Lung (tissue), 11 donors: ENCODE measurements at regions not wholly inside any gene's neighbourhood (a gene's known extent, or its start where the extent isn't known, plus 50 kb on each side); places are given as distances from the start of the nearest gene placed in this dataset.

Experiments used
- ATAC-seq: fragments of 200-7000 bp; cut with Tn5 transposase; one replicate; pipeline ENCODE4 v1.9.1; 2020; ENCODE audit warnings: moderate number of reproducible peaks; ENCODE audit not compliant: insufficient read depth, low FRiP score
- DNase-seq, 3 donors: peaks; one replicate each; pipeline ENCODE4 v3.0.0-alpha.2; 2013 to 2017
- H3K27ac ChIP-seq, 2 donors: one replicate each; pipeline ENCODE4 v1.5.1; 2013; ENCODE audit warnings: mild to moderate bottlenecking in 2 of 2, moderate library complexity in 2 of 2, control low read depth in 1 of 2, inconsistent platforms in 1 of 2, low read depth in 1 of 2, low read length in 1 of 2
- H3K27me3 ChIP-seq, 3 donors: one replicate each; pipeline ENCODE4 v1.5.1; 2013; ENCODE audit warnings: low read length in 2 of 3; ENCODE audit not compliant: control insufficient read depth in 3 of 3, insufficient read depth in 3 of 3
- H3K36me3 ChIP-seq, 4 donors: one replicate each; pipeline ENCODE4 v1.5.1; 2013; ENCODE audit warnings: low read length in 4 of 4, mild to moderate bottlenecking in 1 of 4, moderate library complexity in 1 of 4; ENCODE audit not compliant: control insufficient read depth in 4 of 4, insufficient read depth in 4 of 4
- H3K4me1 ChIP-seq, 5 donors: one replicate each; pipeline ENCODE4 v1.5.1; 2013; ENCODE audit warnings: low read length in 5 of 5, mild to moderate bottlenecking in 2 of 5, moderate library complexity in 1 of 5; ENCODE audit not compliant: control insufficient read depth in 5 of 5, insufficient read depth in 5 of 5
- H3K4me3 ChIP-seq: one replicate; pipeline ENCODE4 v1.5.1; 2013; ENCODE audit warnings: mild to moderate bottlenecking, control low read depth, moderate library complexity
- H3K9ac ChIP-seq, 2 donors: one replicate each; pipeline ENCODE4 v1.5.1; 2013; ENCODE audit warnings: low read length in 2 of 2, control low read depth in 1 of 2; ENCODE audit not compliant: insufficient read depth in 1 of 2
- H3K9me3 ChIP-seq, 4 donors: one replicate each; pipeline ENCODE4 v1.5.1; 2013; ENCODE audit warnings: low read length in 3 of 4, mild to moderate bottlenecking in 1 of 4, moderate library complexity in 1 of 4; ENCODE audit not compliant: control insufficient read depth in 4 of 4, insufficient read depth in 3 of 4
- WGBS, 2 donors: extraction: QIAGEN DNeasy Blood & Tissue Kit; methylation state at CpG; one replicate each; pipeline ENCODE4 v1.1.7; 2013; 5-methylcytosine and 5-hydroxymethylcytosine counted together
- TF ChIP-seq, protein P1 (sequence below): IDR thresholded peaks from 2 replicates; pipeline ENCODE4 v1.5.1; 2012; ENCODE audit warnings: mild to moderate bottlenecking; ENCODE audit errors: control extremely low read depth, extremely low read depth
- donor health status: control.
- donor health status: control.
- donor health status: Bipolar disorder and iron deficiency.
- donor health status: healthy.
- donor health status: DM: yes; HTN: yes; CAD: no.

DNA sequence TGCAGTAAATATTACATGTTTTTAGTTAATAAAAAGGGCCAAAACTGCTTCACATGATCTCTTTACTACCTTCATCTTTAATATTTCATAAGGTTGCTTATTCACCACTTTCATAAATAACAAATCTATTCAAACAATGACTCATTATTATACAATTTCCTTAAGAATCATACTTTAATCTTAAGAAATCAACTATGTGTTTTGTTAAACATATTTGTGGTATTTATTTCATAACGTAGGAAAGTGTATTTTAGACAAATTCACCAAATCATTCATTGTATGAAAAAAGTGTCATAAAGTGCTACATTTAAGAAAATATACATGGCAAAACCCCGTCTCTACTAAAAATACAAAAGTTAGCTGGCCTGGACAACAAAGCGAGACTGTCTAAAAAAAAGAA is 150.5 kb upstream of the RXFP1 start:
- no peaks in the 10 kb centered on the region for H3K4me1 ChIP-seq
- H3K9ac ChIP-seq, result no peak overlapping the region
- H3K36me3 ChIP-seq, result no peaks in the 10 kb centered on the region
- no peak for DNase-seq
- no peak overlapping the region for H3K27ac ChIP-seq
- H3K4me3 ChIP-seq, result no peak overlapping the region
- 79 to 85% methylated on average over 3 of the region's 3 CpGs for WGBS, 2 donors
- TF ChIP-seq, protein P1, sequence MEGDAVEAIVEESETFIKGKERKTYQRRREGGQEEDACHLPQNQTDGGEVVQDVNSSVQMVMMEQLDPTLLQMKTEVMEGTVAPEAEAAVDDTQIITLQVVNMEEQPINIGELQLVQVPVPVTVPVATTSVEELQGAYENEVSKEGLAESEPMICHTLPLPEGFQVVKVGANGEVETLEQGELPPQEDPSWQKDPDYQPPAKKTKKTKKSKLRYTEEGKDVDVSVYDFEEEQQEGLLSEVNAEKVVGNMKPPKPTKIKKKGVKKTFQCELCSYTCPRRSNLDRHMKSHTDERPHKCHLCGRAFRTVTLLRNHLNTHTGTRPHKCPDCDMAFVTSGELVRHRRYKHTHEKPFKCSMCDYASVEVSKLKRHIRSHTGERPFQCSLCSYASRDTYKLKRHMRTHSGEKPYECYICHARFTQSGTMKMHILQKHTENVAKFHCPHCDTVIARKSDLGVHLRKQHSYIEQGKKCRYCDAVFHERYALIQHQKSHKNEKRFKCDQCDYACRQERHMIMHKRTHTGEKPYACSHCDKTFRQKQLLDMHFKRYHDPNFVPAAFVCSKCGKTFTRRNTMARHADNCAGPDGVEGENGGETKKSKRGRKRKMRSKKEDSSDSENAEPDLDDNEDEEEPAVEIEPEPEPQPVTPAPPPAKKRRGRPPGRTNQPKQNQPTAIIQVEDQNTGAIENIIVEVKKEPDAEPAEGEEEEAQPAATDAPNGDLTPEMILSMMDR, result no peak
- no peaks in the 10 kb centered on the region for H3K27me3 ChIP-seq
- H3K9me3 ChIP-seq, result no peaks in the 10 kb centered on the region
- no peak for ATAC-seq

DNA sequence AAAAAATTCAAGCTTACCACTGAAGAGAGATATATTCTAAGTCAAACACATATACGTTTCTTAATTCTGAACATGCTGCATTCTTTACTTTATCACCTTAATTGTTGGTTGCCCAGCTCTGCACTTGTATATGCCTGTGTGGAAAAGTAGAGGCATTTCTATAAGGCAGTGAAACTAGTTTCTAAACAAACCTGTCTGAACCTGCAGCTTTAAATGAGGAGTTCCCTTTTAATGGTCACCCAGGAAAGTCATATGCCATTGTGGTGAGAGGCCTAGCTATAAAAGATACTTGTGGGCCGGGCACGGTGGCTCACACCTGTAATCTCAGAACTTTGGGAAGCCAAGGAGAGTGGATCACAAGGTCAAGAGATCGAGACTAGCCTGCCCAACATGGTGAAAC is 147.4 kb upstream of the RXFP1 start:
- TF ChIP-seq, protein P1, result no peak
- Histone ChIP-seq H3K9me3 (no peaks in the 10 kb centered on the region), H3K9ac (no peak overlapping the region), H3K4me1 (no peaks in the 10 kb centered on the region), H3K4me3 (no peak overlapping the region), H3K27ac (no peak overlapping the region), H3K27me3 (no peaks in the 10 kb centered on the region), H3K36me3 (no peaks in the 10 kb centered on the region)
- no peak for ATAC-seq
- WGBS, 2 donors, result 82 to 85% methylated on average over 4 of the region's 4 CpGs
- DNase-seq, result no peak

DNA sequence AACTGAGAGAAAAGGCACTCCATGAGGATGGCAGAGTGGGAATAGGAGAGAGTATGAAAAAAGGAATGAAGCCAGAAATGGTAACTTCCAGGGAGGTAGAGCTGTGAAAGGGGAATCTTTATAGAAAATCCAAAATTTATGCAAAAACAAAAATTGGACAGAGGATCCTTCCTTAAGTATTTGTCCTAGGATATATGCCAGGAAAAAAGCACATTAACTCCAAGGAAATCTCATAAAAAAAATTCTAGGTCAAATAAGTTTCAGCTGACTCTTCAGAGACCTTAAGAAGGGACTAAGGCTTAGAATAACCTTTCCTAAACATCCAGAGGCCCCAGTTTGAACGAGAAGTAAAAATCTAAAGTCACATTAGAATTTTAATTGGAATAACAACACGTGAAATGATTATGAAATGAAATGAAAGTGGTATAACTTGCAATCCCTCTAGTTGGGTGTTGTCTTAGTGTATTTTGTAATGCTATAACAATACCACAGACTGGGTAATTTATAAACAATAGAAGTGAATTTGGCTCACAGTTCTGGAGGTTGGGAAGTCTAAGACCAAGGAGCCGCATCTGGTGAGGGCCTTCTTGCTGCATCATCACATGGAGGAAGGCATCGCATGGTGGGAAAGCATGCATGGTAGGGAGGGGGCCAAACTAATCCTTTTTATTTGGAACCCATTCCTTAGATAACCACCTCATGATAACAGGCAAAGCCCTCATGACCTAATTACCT is 145.4 kb upstream of the RXFP1 start:
- ATAC-seq (no peak), DNase-seq (no peak)
- Histone ChIP-seq H3K4me1 (no peaks in the 10 kb centered on the region), H3K9me3 (no peaks in the 10 kb centered on the region), H3K36me3 (no peaks in the 10 kb centered on the region), H3K27me3 (no peaks in the 10 kb centered on the region), H3K9ac (no peak overlapping the region), H3K27ac (no peak overlapping the region), H3K4me3 (no peak overlapping the region)
- TF ChIP-seq, protein P1, result no peak
- 76 to 83% methylated on average over 4 of the region's 4 CpGs for WGBS, 2 donors

DNA sequence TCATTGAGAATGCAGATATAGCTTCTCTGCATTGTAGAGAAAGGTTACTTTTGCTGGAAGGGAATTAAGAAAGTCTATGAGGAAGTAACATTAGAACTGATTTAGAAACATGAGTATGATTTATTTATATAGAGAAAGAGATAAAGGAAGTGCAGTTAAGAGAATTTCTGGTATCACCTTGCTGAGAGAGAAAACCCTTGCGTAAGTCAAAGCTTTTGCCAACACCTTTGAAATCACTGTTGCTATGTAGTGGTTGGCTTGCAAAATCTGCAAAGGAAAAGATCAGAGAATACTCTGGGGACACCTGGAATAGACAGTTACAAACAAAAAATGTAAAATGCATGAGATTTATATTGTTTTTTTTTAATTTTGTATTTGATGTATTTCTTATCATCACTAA is 137.3 kb upstream of the RXFP1 start:
- no peaks in the 10 kb centered on the region for H3K9me3 ChIP-seq
- 72 to 82% methylated on average over 1 of the region's 1 CpG for WGBS, 2 donors
- no peak for ATAC-seq
- H3K9ac ChIP-seq, result no peak overlapping the region
- H3K4me1 ChIP-seq, result no peaks in the 10 kb centered on the region
- DNase-seq, result no peak
- no peak overlapping the region for H3K27ac ChIP-seq
- H3K36me3 ChIP-seq, result no peaks in the 10 kb centered on the region
- no peaks in the 10 kb centered on the region for H3K27me3 ChIP-seq
- H3K4me3 ChIP-seq, result no peak overlapping the region
- TF ChIP-seq, protein P1, result no peak
